SK-N-SH treated with all-trans-retinoic acid at 6 μM for 48 hours (cell line): ENCODE measurements at regions not wholly inside any gene's neighbourhood (a gene's known extent, or its start where the extent isn't known, plus 50 kb on each side); places are given as distances from the start of the nearest gene placed in this dataset.

Experiments
- ATAC-seq: fragments of 200-7000 bp; cut with Tn5 transposase; 3 replicates; pipeline ENCODE4 v1.9.1; 2020; ENCODE audit warnings: mild to moderate bottlenecking, moderate library complexity
- ARNTL ChIP-seq: fragments of 450-650 bp; formaldehyde crosslinking; IDR thresholded peaks from 2 replicates; pipeline ENCODE4 v1.5.0; 2020; ENCODE audit warnings: low read depth, mild to moderate bottlenecking, moderate library complexity, borderline replicate concordance
- CSDC2 ChIP-seq: fragments of 250-450 bp; sonication (Bioruptor Pico); IDR thresholded peaks from 2 replicates; pipeline ENCODE4 v1.5.0; 2020; ENCODE audit warnings: mild to moderate bottlenecking, moderate library complexity
- ESRRG ChIP-seq: fragments of 250-450 bp; sonication (Bioruptor Pico); IDR thresholded peaks from 2 replicates; pipeline ENCODE4 v1.6.1; 2021; ENCODE audit warnings: mild to moderate bottlenecking
- GLIS3 ChIP-seq: fragments of 250-450 bp; sonication (Bioruptor Pico); IDR thresholded peaks from 2 replicates; pipeline ENCODE4 v1.5.0; 2020; ENCODE audit warnings: mild to moderate bottlenecking, moderate library complexity
- ISL1 ChIP-seq: fragments of 250-450 bp; sonication (Bioruptor Pico); IDR thresholded peaks from 2 replicates; pipeline ENCODE4 v2.1.2; 2022; ENCODE audit warnings: mild to moderate bottlenecking, moderate library complexity
- OSR1 ChIP-seq: fragments of 250-450 bp; sonication (Bioruptor Pico); IDR thresholded peaks from 2 replicates; pipeline ENCODE4 v1.8.0; 2022; ENCODE audit warnings: moderate library complexity, mild to moderate bottlenecking, inconsistent platforms
- PPARA ChIP-seq: fragments of 250-450 bp; sonication (Bioruptor Pico); IDR thresholded peaks from 2 replicates; pipeline ENCODE4 v1.5.0; 2020; ENCODE audit warnings: mild to moderate bottlenecking, borderline replicate concordance
- RARB ChIP-seq: fragments of 250-450 bp; sonication (Bioruptor Pico); IDR thresholded peaks from 2 replicates; pipeline ENCODE4 v1.8.0; 2021; ENCODE audit warnings: mild to moderate bottlenecking, moderate library complexity
- SNAI2 ChIP-seq: fragments of 250-450 bp; sonication (Bioruptor Pico); IDR thresholded peaks from 2 replicates; pipeline ENCODE4 v1.5.0; 2020; ENCODE audit warnings: mild to moderate bottlenecking, moderate library complexity
- TCF4 ChIP-seq: fragments of 250-450 bp; sonication (Bioruptor Pico); IDR thresholded peaks from 2 replicates; pipeline ENCODE4 v1.8.0; 2021; ENCODE audit warnings: mild to moderate bottlenecking, moderate library complexity, borderline replicate concordance
- TOX ChIP-seq: fragments of 250-450 bp; sonication (Bioruptor Pico); IDR thresholded peaks from 2 replicates; pipeline ENCODE4 v1.8.0; 2021; ENCODE audit warnings: mild to moderate bottlenecking, moderate library complexity, borderline replicate concordance
- ZC3H10 ChIP-seq: fragments of 250-450 bp; sonication (Bioruptor Pico); IDR thresholded peaks from 2 replicates; pipeline ENCODE4 v1.5.1; 2021; ENCODE audit warnings: mild to moderate bottlenecking, moderate library complexity
- ZFP3 ChIP-seq: fragments of 250-450 bp; sonication (Bioruptor Pico); IDR thresholded peaks from 2 replicates; pipeline ENCODE4 v1.5.0; 2020; ENCODE audit warnings: mild to moderate bottlenecking, moderate library complexity
- ZFP30 ChIP-seq: fragments of 450-650 bp; formaldehyde crosslinking; IDR thresholded peaks from 2 replicates; pipeline ENCODE4 v1.5.0; 2022; ENCODE audit warnings: mild to moderate bottlenecking, moderate library complexity
- ZNF565 ChIP-seq: fragments of 450-650 bp; formaldehyde crosslinking; conservative IDR thresholded peaks from 2 replicates; pipeline ENCODE4 v1.5.0; 2020; ENCODE audit warnings: low read depth, mild to moderate bottlenecking, moderate library complexity
- ZNF70 ChIP-seq: fragments of 450-650 bp; formaldehyde crosslinking; IDR thresholded peaks from 2 replicates; pipeline ENCODE4 v1.5.0; 2020; ENCODE audit warnings: mild to moderate bottlenecking, moderate library complexity
- ZNF8 ChIP-seq: fragments of 450-650 bp; formaldehyde crosslinking; IDR thresholded peaks from 2 replicates; pipeline ENCODE4 v1.5.0; 2020; ENCODE audit warnings: mild to moderate bottlenecking, moderate library complexity
- TF ChIP-seq, protein P1 (sequence below): fragments of 250-450 bp; sonication (Bioruptor Pico); IDR thresholded peaks from 2 replicates; pipeline ENCODE4 v1.5.0; 2020; ENCODE audit warnings: mild to moderate bottlenecking, moderate library complexity
- TF ChIP-seq, protein P2 (sequence below): fragments of 250-450 bp; sonication (Bioruptor Pico); IDR thresholded peaks from 2 replicates; pipeline ENCODE4 v1.8.0; 2021; ENCODE audit warnings: low read depth, mild to moderate bottlenecking, moderate library complexity, borderline replicate concordance
- TF ChIP-seq, protein P3 (sequence below): fragments of 250-450 bp; sonication (Bioruptor Pico); IDR thresholded peaks from 2 replicates; pipeline ENCODE4 v1.5.1; 2021; ENCODE audit warnings: mild to moderate bottlenecking, moderate library complexity
- TF ChIP-seq, protein P4 (sequence below): fragments of 250-450 bp; sonication (Bioruptor Pico); IDR thresholded peaks from 2 replicates; pipeline ENCODE4 v1.8.0; 2020; ENCODE audit warnings: mild to moderate bottlenecking, moderate library complexity, borderline replicate concordance
- TF ChIP-seq, protein P5 (sequence below): fragments of 250-450 bp; sonication (Bioruptor Pico); IDR thresholded peaks from 2 replicates; pipeline ENCODE4 v1.5.1; 2020; ENCODE audit warnings: low read depth, mild to moderate bottlenecking, moderate library complexity

DNA sequence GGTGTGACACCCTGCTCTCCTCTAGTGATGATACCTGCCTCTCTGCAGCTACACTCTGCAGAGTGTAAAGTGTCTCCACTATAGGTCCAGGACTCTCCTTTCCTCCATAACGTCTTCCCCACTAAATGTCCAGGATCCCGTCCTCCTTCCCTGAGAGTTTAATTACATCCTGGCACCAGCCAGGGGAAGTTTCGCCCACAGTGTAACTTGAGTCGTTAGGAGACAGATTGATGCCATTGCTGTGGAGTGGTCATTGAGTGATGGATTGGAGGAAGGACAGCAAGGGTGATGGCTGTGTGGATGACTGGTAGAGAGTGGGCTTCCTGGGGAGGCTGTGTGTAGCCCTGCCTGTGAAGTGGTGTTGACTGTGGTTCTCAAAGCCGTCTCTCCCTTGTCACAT is 84.0 kb upstream of the TMEM132D start:
- no peak for ATAC-seq
- no peak for TF ChIP-seq CSDC2 (CRISPR knock-in tag)
- TF ChIP-seq, protein P1, sequence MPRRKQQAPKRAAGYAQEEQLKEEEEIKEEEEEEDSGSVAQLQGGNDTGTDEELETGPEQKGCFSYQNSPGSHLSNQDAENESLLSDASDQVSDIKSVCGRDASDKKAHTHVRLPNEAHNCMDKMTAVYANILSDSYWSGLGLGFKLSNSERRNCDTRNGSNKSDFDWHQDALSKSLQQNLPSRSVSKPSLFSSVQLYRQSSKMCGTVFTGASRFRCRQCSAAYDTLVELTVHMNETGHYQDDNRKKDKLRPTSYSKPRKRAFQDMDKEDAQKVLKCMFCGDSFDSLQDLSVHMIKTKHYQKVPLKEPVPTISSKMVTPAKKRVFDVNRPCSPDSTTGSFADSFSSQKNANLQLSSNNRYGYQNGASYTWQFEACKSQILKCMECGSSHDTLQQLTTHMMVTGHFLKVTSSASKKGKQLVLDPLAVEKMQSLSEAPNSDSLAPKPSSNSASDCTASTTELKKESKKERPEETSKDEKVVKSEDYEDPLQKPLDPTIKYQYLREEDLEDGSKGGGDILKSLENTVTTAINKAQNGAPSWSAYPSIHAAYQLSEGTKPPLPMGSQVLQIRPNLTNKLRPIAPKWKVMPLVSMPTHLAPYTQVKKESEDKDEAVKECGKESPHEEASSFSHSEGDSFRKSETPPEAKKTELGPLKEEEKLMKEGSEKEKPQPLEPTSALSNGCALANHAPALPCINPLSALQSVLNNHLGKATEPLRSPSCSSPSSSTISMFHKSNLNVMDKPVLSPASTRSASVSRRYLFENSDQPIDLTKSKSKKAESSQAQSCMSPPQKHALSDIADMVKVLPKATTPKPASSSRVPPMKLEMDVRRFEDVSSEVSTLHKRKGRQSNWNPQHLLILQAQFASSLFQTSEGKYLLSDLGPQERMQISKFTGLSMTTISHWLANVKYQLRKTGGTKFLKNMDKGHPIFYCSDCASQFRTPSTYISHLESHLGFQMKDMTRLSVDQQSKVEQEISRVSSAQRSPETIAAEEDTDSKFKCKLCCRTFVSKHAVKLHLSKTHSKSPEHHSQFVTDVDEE (CRISPR knock-in tag), result no peak
- no peak for TF ChIP-seq PPARA
- no peak for TF ChIP-seq ZC3H10 (CRISPR knock-in tag)
- TF ChIP-seq, protein P2, sequence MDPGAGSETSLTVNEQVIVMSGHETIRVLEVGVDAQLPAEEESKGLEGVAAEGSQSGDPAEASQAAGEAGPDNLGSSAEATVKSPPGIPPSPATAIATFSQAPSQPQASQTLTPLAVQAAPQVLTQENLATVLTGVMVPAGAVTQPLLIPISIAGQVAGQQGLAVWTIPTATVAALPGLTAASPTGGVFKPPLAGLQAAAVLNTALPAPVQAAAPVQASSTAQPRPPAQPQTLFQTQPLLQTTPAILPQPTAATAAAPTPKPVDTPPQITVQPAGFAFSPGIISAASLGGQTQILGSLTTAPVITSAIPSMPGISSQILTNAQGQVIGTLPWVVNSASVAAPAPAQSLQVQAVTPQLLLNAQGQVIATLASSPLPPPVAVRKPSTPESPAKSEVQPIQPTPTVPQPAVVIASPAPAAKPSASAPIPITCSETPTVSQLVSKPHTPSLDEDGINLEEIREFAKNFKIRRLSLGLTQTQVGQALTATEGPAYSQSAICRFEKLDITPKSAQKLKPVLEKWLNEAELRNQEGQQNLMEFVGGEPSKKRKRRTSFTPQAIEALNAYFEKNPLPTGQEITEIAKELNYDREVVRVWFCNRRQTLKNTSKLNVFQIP (CRISPR knock-in tag), result no peak
- TF ChIP-seq, protein P3, sequence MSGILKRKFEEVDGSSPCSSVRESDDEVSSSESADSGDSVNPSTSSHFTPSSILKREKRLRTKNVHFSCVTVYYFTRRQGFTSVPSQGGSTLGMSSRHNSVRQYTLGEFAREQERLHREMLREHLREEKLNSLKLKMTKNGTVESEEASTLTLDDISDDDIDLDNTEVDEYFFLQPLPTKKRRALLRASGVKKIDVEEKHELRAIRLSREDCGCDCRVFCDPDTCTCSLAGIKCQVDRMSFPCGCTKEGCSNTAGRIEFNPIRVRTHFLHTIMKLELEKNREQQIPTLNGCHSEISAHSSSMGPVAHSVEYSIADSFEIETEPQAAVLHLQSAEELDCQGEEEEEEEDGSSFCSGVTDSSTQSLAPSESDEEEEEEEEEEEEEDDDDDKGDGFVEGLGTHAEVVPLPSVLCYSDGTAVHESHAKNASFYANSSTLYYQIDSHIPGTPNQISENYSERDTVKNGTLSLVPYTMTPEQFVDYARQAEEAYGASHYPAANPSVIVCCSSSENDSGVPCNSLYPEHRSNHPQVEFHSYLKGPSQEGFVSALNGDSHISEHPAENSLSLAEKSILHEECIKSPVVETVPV, result no peak
- TF ChIP-seq, protein P4, sequence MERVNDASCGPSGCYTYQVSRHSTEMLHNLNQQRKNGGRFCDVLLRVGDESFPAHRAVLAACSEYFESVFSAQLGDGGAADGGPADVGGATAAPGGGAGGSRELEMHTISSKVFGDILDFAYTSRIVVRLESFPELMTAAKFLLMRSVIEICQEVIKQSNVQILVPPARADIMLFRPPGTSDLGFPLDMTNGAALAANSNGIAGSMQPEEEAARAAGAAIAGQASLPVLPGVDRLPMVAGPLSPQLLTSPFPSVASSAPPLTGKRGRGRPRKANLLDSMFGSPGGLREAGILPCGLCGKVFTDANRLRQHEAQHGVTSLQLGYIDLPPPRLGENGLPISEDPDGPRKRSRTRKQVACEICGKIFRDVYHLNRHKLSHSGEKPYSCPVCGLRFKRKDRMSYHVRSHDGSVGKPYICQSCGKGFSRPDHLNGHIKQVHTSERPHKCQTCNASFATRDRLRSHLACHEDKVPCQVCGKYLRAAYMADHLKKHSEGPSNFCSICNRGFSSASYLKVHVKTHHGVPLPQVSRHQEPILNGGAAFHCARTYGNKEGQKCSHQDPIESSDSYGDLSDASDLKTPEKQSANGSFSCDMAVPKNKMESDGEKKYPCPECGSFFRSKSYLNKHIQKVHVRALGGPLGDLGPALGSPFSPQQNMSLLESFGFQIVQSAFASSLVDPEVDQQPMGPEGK (CRISPR knock-in tag), result no peak
- no peak for TF ChIP-seq ZNF70 (CRISPR knock-in tag)
- TF ChIP-seq ZFP3 (CRISPR knock-in tag), result no peak
- TF ChIP-seq RARB (CRISPR knock-in tag), result no peak
- no peak for TF ChIP-seq ZNF8 (CRISPR knock-in tag)
- no peak for TF ChIP-seq ESRRG (CRISPR knock-in tag)

DNA sequence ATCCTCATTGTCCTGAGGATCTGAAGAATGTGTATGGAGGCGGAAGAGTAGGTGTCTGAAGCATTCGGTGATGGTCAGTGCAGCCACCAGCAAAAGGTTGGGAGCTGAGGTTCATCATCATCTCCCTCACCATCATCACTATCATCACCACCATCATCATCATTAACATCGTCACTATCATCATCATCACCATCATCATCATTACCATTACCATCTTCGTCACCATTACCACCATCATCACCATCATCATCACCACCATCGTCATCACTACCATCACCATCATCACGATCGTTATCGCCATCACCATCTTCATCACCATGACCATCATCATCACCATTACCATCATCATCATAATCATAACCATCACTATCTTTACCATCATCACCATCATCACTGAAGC is 90.8 kb upstream of the TMEM132D start:
- ATAC-seq, result no peak
- TF ChIP-seq ZNF70 (CRISPR knock-in tag) (no peak), ZFP30 (CRISPR knock-in tag) (no peak), PPARA (no peak), ZNF8 (CRISPR knock-in tag) (no peak), ARNTL (CRISPR knock-in tag) (no peak)
- TF ChIP-seq, protein P3, result no peak

DNA sequence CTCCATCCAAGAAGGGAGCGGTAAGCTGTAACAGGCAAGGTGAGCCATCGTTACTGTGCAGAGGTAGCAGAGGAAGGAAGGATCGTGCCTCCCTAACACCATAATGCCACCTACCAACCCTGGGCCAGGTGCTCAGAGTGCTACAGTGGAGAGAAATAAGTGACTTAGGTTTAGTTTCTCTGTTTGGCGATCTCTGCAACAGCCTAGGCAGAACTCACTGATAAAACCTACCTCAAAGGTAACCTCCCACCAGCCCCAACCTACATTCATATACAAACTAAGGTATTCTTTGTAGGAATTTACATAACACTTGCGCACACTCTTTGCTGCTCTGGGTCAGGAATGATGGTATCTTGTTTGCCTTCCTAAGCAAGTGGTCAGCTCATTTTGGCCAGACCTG is 93.4 kb upstream of the TMEM132D start:
- no peak for ATAC-seq
- TF ChIP-seq TOX (no peak), PPARA (no peak), OSR1 (CRISPR knock-in tag) (no peak), ZNF565 (CRISPR knock-in tag) (no peak), GLIS3 (CRISPR knock-in tag) (no peak), ISL1 (CRISPR knock-in tag) (no peak), SNAI2 (CRISPR knock-in tag) (no peak), TCF4 (CRISPR knock-in tag) (no peak), ZNF70 (CRISPR knock-in tag) (no peak), ZFP3 (CRISPR knock-in tag) (no peak), ESRRG (CRISPR knock-in tag) (no peak), ZFP30 (CRISPR knock-in tag) (no peak)
- TF ChIP-seq, protein P4 (CRISPR knock-in tag), result no peak
- TF ChIP-seq, protein P5, sequence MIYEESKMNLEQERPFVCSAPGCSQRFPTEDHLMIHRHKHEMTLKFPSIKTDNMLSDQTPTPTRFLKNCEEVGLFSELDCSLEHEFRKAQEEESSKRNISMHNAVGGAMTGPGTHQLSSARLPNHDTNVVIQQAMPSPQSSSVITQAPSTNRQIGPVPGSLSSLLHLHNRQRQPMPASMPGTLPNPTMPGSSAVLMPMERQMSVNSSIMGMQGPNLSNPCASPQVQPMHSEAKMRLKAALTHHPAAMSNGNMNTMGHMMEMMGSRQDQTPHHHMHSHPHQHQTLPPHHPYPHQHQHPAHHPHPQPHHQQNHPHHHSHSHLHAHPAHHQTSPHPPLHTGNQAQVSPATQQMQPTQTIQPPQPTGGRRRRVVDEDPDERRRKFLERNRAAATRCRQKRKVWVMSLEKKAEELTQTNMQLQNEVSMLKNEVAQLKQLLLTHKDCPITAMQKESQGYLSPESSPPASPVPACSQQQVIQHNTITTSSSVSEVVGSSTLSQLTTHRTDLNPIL (CRISPR knock-in tag), result no peak
- TF ChIP-seq, protein P1 (CRISPR knock-in tag), result no peak
